ENCODE measurements at regions not wholly inside any gene's neighbourhood (a gene's known extent, or its start where the extent isn't known, plus 50 kb on each side); places are given as distances from the start of the nearest gene placed in this dataset.

GRCh38 chr5:117201001-117201400 lies 626.4 kb upstream of the SEMA6A start:
- TF ChIP-seq EZH2 (optimal IDR thresholded peaks at IDR 0.05; ENCODE audit: low read depth, low read length) (no peak), CTCF (IDR thresholded peaks at IDR 0.05; ENCODE audit: low read length) (no peak), EZH2phosphoT487 (IDR thresholded peaks at IDR 0.05; ENCODE audit: low read length) (no peak)
